GM18909 (cell line): ENCODE measurements at regions not wholly inside any gene's neighbourhood (a gene's known extent, or its start where the extent isn't known, plus 50 kb on each side); places are given as distances from the start of the nearest gene placed in this dataset.

Experiments used
- ATAC-seq: cut with Tn5 transposase; IDR thresholded peaks from one replicate; pipeline ENCODE4 v1.9.1; 2021; ENCODE audit warnings: mild to moderate bottlenecking; ENCODE audit not compliant: unreplicated experiment, poor library complexity

DNA sequence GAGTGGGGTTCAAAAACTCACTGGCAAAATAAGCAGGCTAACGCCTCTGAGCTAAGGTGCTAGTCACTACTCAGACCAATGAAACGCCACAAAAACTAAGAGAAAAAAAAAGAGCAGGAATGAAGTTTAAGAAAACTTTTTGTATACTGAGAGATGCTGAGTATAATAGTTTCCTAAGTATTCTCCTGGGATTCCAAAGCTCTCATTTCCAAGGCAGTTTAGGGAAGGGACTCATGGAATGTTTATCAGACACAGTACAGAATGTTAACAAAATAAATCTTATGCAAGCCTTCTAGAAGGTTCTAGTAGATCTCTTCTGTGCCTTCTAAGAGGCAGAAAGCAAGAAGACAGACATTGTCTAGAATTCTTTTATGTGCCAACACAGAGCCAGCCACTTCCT is 361.9 kb downstream of the MTRR start:
- no peak for ATAC-seq

DNA sequence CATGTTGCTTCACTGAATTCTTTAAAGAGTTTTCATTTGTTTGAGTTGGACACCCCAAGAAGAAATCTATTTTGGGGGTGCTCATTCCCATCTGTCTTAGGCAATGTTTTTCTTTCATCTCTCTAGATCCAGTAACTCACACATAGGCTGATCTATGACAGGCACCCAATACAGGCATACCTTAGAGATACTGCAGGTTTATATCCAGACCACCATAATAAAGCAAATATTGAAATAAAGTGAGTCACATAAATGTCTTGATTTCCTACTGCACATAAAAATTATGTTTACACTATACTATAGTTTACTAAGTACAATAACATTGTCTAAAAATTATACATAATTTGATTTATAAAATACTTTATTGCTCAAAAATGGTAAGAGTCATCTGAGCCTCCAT is 364.5 kb downstream of the MTRR start:
- no peak for ATAC-seq

DNA sequence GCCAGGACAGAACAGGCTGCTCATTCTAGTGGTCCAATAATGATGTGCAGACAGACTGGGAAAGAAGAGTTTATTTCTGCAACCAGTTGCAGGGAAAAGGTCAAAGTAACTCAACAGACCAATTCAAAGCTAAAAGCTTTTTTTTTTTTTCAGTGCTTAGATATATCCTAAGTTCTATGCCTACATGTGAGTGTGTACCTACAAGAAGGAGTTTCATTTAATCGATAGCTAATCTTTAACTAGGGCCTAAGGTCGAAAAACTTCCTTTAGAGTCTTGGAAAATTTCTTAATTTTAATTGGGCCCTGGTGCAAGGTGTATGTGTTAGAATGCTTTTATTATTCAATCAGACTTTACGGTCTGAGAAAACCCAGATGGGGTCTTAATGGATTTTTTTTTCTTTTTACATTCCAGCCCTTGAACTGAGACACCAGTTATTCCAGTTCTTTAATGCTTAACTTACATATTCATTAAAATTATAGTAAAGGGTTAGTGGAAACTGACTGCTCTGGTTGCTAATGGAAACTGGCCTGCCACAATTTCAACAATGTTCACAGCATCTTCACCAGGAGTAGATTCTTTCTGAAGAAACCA is 365.3 kb downstream of the MTRR start:
- no peak for ATAC-seq

DNA sequence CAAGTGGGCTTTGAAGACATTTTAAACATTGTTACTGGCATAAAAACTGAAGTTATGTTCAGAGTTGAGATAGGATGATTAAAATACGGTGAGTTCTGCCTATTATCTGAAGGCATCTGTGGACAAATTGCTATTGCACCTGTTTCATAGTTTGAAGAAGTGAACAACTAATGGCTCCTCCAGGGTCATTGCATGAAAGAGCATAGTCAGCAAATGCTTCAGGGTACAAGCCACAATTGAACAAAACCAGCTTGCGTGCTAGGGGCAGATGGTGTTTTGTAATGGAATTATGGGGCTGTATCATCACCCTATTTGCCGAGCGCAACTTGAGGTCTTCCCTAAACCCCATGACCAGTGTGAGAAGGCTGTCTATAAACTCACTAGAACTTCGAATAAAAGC is 369.1 kb downstream of the MTRR start:
- ATAC-seq, result no peak

DNA sequence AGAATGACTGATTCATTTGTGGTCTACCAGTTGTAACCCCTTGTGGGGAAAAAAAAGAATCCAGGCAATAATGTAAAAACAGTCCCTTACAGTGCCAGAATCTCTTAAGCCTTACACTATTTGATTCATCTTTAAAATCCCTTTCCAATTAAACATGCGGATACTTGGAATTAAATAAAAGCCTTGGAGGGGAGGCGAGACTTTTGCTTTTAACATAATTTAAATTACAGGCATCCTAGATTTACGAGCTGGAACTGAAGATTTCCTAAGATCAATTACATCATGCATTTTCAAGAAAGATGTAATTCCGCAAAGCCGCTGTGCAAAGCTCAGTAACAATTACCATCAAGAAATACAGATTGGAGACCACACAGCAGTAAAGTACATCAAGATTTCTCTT is 370.2 kb downstream of the MTRR start:
- no peak for ATAC-seq

DNA sequence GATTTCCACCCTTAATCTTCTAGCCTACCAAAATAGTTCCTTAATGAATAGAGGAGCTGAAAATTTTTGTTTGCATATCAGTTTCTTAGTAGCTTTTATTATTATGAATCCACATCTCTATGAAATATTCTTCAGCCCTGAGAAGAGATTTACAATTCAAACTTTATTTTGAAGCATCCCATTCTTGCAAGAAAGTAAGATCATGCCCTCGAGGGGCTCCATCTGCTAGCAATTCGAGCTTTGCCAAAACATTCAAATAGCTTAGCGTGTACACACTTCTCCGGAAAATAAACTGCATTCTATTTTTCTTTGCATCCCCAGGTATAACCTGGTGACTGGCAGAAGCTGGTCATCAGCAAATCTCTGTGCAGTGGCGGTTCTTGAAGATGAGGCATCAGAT is 370.7 kb downstream of the MTRR start:
- no peak for ATAC-seq

DNA sequence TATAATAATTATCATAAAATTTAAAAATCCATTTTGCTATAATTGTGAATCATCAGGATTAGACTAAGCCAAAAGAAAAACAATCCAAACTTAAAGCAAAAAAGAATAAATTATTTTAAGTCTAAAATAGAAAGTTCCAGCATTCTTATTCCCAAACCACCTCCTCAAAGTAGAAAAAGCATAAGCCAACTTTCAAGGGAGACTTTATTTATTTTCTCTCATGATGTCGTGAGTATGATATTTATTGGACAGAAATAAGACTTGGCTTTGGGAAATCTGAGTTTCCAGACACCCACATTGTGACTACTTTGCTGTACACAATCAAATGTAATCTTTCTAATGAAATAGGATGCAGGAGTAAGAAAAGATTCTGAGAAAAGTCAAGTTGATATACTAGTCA is 372.1 kb downstream of the MTRR start:
- no peak for ATAC-seq

DNA sequence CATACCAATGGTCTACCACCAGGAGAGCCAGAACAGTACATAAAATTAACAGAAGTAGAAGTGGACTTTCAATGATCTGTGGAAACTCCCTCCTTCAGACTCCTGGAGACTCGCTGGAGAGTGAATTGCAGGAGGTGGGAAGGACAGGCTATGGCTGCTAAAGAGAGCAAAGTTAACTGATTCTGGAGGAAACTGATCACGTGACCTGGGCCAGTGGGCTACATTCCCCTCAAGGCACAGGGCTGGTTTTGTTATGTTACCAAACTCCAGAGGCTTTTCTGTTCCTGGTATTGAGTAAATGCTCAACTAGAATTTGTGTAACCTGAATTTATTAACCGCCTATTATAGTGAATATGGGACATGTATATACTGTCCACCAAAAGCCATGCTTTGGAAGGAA is 372.6 kb downstream of the MTRR start:
- ATAC-seq, result no peak

DNA sequence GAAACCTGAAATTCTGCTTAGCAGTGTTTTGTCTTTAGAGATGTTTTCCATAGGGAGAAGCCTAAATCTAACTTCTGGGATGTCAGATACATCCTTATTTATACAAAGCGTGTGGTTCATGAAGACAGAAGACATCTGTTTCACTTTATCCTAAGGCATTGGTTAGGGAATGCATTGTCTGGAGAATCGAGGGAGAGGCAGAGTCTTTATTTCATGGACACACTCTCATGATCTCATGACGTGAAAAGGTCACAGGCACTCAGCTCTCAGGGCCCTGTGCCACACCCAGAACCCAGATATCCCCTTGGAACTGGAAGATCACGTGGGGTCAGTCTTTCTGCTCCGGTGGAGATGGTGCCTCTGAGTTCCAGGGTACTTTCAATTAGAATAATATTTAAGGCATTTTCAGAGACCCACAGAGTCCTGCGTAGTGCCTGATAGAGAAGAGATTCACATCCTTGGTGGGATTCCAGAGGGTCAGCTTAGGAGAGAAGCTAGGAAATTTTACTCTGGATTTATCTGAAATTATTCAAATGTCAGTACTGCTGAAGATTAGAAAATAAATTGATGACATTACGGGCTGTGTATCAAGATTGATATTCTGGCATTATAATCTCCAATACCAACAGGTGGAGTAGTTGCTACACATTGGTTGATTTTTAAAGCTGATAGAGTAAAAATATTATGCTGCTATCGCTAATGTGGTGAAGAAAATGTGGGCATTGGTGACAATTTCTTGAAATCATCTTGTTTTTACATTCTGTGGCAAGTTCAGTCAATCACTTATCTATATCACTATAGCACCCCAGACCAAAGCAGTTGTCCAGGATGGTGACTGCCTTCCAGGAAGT is 378.3 kb downstream of the MTRR start:
- no peak for ATAC-seq

DNA sequence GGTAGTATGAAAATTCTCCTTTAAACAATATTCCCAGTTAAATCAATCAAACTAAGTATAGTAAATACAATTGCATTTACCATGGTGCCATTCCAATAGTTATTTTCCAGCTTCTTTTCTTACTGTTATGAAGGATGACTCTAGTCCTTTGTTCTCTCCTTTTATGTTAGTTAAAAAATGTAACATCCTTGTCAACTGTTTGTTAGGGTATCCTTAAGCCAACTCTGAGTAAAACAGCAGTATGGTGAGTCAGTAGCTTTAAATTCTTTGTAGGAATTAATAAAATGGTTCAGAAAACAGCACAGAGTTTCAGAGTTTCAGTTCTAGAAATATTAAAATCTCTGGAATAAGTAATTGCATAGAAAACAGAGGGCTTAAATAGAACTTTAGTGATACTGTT is 384.4 kb downstream of the MTRR start:
- ATAC-seq, result no peak

DNA sequence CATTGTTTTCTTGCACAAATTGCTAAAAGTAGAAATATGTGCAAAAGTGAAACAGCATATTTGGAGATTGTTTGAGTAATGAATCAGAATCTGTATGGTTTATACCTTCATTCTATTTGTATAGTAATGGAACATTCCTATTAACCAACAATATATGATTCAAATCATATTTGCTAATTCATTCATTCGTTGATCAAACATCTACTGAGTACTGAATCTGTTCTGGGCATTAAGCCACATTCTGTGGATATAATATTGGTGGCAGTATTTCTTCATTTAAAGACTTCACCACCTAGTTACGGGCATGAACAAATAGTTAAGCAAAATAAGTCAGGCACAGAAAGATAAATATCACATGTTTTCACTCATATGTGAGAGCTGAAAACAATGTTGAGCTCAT is 385.7 kb downstream of the MTRR start:
- no peak for ATAC-seq

DNA sequence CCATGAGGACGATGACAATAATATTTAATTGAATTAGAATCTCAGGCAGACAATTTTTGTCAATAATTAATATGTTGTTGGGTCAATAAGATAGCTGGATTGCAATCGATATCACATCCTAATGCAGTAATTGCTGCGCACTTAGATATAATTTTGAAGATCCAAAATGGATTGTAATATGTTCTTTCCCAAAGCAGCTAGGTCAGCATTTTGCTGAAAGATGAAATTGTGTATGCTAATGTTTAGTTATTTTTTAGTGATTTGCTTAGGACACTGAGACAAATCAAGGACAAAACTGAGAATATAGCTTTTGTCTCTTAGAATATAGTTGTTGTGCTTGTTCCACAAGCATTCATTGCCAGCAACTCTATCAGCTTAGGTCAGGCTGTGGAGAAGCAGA is 389.9 kb downstream of the MTRR start:
- ATAC-seq, result no peak

DNA sequence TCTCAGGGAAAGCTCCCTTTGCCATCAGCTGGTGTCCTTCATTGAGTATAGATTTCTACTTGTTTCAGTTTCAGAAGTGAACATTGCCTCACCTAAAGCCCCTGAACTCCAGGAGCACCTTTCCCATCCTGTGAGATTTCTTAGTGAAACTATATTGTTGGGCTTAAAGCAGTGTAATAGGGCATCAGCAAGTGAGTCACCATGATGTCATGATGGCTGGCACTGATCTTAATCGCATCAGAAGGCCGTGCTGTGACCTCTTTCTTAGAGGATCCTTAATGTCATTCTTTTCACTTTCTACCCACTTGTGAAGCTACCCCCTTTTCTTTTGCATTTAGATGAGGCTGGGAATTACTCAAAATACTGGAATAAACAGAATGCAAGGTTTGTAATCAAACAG is 401.3 kb downstream of the MTRR start:
- no peak for ATAC-seq

DNA sequence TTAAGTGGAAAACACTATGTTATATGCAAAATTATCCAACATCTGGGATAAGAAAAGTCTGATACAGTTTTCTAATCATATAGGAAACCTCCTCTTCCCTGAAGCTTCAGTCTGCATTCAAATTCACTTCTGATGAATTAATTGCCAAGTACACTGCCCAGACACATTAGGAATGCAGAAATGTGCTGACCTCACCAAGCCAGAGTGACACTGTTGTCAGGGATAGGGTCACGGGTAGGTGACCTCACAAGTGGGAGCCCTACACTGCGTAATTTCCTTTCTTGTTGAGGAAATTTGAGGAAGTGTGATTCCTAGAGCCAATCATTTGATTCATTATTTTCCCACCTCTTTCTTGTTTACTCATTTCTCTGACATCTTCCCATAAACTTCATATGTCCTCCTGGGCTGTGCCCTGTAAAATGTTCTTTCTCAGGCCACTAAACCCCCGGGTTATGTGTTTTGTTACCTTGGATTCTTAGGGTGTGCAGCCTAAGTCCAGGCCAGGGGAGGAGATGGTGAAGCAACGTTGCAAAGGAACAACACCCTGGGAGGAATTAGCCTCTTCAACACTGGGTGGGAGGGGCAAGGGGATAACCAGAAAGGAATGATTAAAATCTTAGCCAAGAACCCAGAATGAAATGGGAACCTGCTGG is 411.9 kb downstream of the MTRR start:
- ATAC-seq, result no peak

DNA sequence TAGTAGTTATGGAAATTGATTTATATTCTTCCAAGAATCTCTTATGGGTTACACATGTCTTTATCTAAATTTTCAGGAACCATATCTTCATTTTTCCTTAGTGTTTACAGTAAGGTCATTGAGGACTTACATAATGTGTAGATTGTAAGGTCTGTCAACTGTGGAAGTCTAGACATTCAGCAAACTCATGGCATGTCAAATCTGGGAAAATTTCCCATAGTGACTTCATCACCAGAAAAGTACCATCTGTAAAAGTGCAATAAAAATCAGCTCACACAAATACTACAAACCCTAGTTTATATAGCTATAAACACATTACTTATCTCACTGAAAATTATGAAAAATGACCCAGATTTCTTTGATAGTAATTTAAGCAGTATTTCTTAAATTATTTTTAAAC is 419.4 kb downstream of the MTRR start:
- ATAC-seq, result no peak

DNA sequence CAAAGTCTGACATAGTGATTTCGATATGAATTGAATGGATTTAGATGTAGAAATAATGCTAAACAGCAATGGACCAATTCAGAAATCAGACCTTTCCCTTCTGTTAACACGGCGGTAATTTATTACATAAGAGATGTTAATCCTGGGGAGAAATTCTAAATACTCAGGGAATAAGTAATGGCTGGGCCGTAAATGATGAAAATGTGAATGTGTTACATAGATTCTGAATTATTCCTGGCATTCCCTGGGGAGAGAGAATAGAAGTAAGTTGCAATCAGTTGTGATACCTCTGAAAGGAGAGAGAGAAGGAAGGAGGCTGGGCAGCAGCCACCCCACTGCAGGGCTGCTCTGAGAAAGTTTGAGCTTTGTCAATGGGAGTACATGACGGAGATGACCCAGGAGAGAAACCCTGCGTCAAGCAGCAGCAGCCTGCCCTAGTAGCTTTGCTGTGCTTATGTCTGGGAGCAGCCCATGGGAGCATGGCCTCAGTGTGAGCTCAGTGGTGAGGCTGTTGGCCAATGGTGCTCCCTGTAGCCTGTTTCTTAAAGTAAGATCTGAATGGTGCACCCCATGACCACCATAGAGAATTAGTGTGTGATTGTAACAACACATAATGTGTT is 420.1 kb downstream of the MTRR start:
- no peak for ATAC-seq

DNA sequence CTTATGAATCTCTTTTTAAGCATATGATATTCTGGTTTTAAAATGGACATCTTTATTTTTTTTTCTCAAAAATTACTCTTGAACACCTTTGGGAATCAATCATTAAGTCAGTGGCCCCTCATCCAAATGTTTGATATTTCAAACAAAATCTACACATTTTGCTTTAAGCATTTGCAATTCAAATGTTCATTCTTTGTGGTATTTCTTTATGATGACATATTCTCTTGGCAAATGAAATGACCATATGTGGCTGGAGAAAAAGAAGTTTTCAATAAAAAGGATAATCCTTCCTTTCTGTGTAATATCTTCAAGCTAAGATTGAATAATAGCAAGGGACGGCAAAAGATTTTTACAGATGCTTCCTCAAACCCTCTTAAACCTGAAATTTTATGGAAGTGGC is 420.8 kb downstream of the MTRR start:
- no peak for ATAC-seq

DNA sequence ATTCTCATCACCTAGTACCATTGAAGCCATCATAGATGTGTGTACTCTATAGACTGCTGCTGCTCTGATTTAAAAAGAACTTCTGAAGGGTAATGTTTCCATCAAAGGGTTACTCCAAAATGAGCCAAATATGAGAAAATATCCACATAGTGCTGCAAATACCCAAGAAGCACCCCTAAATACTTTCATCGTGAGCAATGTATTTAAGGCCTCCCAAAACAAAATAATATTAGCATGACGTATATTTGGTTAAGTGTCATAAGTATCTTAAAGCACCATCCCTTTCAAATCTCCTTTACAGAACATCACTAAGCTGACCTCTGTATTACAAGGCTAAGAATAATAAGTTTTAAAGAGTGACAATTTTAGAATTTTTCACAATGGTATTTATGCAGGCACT is 421.8 kb downstream of the MTRR start:
- no peak for ATAC-seq

DNA sequence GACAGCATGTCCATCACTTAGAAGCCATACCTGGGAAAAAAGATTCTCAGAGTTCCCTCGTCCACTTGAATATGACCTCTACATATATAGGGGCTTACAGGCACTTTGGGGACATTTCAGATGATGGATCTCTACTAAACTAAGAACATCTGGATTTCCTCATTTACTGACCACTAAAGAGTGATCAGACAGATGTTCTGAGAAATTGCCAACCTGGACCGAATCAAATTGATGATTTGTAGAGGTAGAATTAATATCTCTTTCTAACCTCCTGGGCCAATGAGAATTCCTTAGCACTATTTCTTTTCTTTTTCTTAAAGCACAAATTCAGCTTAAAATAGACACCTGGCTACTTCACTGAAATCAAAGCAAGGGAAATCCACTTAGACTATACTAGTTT is 422.7 kb downstream of the MTRR start:
- no peak for ATAC-seq

DNA sequence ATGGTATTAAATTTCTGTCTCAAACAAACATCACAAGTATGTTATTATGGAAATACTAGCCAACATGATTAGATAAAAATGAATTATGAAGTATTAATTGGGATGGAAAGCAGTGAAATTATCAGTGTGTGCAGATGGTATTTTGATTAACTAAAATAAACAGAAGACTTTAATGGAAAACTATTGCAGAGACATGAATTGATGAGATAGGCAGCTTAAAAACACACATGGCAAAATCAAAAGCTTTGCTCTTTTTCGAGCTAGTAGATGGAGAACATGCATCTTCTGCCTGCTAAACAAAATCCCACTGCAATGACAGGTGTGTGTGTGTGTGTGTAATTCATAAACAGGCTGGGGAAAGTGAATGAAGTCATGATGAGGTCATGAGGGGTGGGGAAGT is 426.2 kb downstream of the MTRR start:
- ATAC-seq, result no peak

DNA sequence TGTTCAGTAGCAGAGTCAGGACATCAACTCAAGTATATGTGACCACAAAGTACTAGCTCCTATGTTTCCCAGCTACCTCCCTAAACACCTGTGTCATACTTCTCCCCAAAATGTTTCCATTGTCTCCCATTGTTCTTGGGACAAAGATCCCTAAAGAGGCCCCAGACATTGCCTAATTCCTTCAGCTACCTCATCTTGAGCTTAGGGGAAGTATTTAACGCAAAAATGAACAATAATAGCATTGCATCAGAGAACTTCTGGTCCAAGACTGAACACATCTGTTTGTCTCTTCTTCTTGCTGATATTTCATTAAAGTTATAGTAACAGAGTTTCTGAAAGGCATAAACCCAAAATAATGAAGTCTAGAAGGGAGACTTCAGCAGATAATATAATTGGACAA is 430.8 kb downstream of the MTRR start:
- ATAC-seq, result no peak
